ENCODE measurements at regions not wholly inside any gene's neighbourhood (a gene's known extent, or its start where the extent isn't known, plus 50 kb on each side); places are given as distances from the start of the nearest gene placed in this dataset.
A peak's percentile ranks its signal among the peaks of the same experiment; 100 is the strongest.

- no peak for DNase-seq
- Histone ChIP-seq H3K4me1 (no peaks in the 10 kb centered on the region), H3K27ac (no peak overlapping the region), H3K4me3 (no peak overlapping the region), H3K9me3 (no peaks in the 10 kb centered on the region), H3K36me3 (no peaks in the 10 kb centered on the region), H3K27me3 (no peaks in the 10 kb centered on the region)
- intact Hi-C loops (cut with DNase I) = no loop called here
- FAIRE-seq = no peak
- WGBS, 2 donors = 44 to 70% methylated on average over 10 of the region's 10 CpGs
- ATAC-seq = no peak
- TF ChIP-seq, protein P1, sequence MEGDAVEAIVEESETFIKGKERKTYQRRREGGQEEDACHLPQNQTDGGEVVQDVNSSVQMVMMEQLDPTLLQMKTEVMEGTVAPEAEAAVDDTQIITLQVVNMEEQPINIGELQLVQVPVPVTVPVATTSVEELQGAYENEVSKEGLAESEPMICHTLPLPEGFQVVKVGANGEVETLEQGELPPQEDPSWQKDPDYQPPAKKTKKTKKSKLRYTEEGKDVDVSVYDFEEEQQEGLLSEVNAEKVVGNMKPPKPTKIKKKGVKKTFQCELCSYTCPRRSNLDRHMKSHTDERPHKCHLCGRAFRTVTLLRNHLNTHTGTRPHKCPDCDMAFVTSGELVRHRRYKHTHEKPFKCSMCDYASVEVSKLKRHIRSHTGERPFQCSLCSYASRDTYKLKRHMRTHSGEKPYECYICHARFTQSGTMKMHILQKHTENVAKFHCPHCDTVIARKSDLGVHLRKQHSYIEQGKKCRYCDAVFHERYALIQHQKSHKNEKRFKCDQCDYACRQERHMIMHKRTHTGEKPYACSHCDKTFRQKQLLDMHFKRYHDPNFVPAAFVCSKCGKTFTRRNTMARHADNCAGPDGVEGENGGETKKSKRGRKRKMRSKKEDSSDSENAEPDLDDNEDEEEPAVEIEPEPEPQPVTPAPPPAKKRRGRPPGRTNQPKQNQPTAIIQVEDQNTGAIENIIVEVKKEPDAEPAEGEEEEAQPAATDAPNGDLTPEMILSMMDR (IDR thresholded peaks at IDR 0.05) = no peak
Measured at GRCh38 chr13:111035861-111036260, 79.2 kb upstream of the ARHGEF7 start.

DNA sequence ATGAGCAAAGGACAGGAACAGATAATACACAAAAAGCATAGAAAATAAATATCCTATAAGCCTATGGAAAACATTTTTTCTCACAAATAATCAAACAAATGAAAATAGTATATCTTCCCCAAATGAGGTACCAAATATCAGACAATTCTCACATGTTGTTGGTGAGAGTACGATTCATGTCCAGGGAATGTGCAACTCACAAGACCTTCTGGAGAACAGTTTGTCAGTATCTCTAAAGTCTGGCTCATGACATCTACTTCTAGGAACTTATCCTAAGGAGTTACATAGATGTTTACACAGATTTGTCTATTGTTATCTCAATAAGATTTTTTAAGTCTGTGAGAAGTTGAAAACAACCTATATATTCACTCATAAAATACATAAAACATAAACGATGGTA, 80.3 kb upstream of the ARHGEF7 start:
- H3K4me1 ChIP-seq = no peaks in the 10 kb centered on the region
- no peaks in the 10 kb centered on the region for H3K36me3 ChIP-seq
- H3K27ac ChIP-seq = no peak overlapping the region
- no peak overlapping the region for H3K4me3 ChIP-seq
- H3K9me3 ChIP-seq = no peaks in the 10 kb centered on the region
- FAIRE-seq (no peak), ATAC-seq (no peak), DNase-seq (no peak)
- H3K27me3 ChIP-seq = no peaks in the 10 kb centered on the region
- TF ChIP-seq, protein P1 (IDR thresholded peaks at IDR 0.05) = no peak
- intact Hi-C loops (cut with DNase I) = no loop called here
- 60 to 74% methylated on average over 2 of the region's 2 CpGs for WGBS, 2 donors

GRCh38 chr13:111033172-111034130, 81.7 kb upstream of the ARHGEF7 start:
- DNase-seq = no peak
- H3K4me3 ChIP-seq = no peak overlapping the region
- no peak for FAIRE-seq
- intact Hi-C loops (cut with DNase I) = no loop called here
- ATAC-seq = peak in 2 of 4 donors; percentile 46 to 50
- no peaks in the 10 kb centered on the region for H3K4me1 ChIP-seq
- H3K27me3 ChIP-seq = no peaks in the 10 kb centered on the region
- TF ChIP-seq, protein P1 (IDR thresholded peaks at IDR 0.05) = no peak
- no peaks in the 10 kb centered on the region for H3K36me3 ChIP-seq
- WGBS, 2 donors = 42 to 63% methylated on average over 16 of the region's 16 CpGs
- H3K9me3 ChIP-seq = no peaks in the 10 kb centered on the region
- H3K27ac ChIP-seq = no peak overlapping the region

DNA sequence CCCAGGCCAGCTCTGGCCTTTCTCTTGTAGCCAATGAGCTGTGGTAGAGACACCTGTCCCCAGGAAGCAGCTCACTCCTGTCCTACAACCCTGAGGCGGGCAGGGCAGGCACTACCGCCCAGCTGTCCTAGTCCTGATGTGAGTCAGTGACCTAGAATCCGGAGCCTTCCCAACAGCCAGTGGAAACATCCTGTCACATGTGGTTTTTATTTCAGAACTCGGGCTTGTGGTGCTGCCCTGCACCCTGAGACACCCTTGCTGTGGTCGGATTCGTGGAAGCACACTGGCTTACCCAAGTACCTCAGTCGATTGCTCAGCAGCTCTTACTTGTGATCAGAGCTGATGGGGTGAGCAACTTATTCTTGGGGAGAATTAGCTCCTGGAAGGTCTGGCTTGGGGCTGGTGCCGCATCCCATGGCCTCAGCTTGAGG, 83.6 kb upstream of the ARHGEF7 start:
- 82 to 89% methylated on average over 8 of the region's 8 CpGs for WGBS, 2 donors
- H3K9me3 ChIP-seq = no peaks in the 10 kb centered on the region
- no peak overlapping the region for H3K4me3 ChIP-seq
- DNase-seq = no peak
- no peaks in the 10 kb centered on the region for H3K4me1 ChIP-seq
- TF ChIP-seq, protein P1 (IDR thresholded peaks at IDR 0.05) = no peak
- ATAC-seq = no peak
- H3K27ac ChIP-seq = no peak overlapping the region
- H3K27me3 ChIP-seq = no peaks in the 10 kb centered on the region
- H3K36me3 ChIP-seq = no peaks in the 10 kb centered on the region
- intact Hi-C loops (cut with DNase I) = no loop called here
- FAIRE-seq = no peak

Data from pancreas (tissue), 10 donors.